ENCODE measurements at regions not wholly inside any gene's neighbourhood (a gene's known extent, or its start where the extent isn't known, plus 50 kb on each side); places are given as distances from the start of the nearest gene placed in this dataset.

GRCh38 chr4:34043131-34043530 is 2201.2 kb downstream of the ARAP2 start:
- Histone ChIP-seq H2BK5ac (ENCODE audit: insufficient read length, low read length) (no peak overlapping the region), H3K9ac (ENCODE audit: extremely low read depth, insufficient read length, low read length) (no peak overlapping the region), H4K20me1 (ENCODE audit: control insufficient read depth, insufficient read depth, insufficient read length) (no peaks in the 10 kb centered on the region), H3K27ac (ENCODE audit: insufficient read length, low read depth, low read length) (no peak overlapping the region), H3K23me2 (ENCODE audit: insufficient read length, low read depth, low read length, poor library complexity, severe bottlenecking) (no peaks in the 10 kb centered on the region), H3K23ac (ENCODE audit: insufficient read length, low read depth, low read length) (no peak overlapping the region), H3K14ac (ENCODE audit: insufficient read depth, low read length) (no peak overlapping the region), H3K27me3 (ENCODE audit: insufficient read depth, low read length) (no peaks in the 10 kb centered on the region), H3K9me3 (ENCODE audit: control insufficient read depth, low read depth, low read length) (no peaks in the 10 kb centered on the region), H3K79me2 (ENCODE audit: insufficient read depth, low read length) (no peaks in the 10 kb centered on the region), H3T11ph (ENCODE audit: low read length) (no peak overlapping the region), H3K79me1 (ENCODE audit: insufficient read depth, low read depth, low read length, poor library complexity, severe bottlenecking) (no peaks in the 10 kb centered on the region), H2AK5ac (ENCODE audit: insufficient read length, low read length) (no peak overlapping the region), H3K4me1 (ENCODE audit: insufficient read depth, low read length) (no peaks in the 10 kb centered on the region; the same call in 1 of the 2 replicates), H2AFZ (ENCODE audit: low read length) (no peak overlapping the region), H2BK20ac (ENCODE audit: low read depth, low read length, poor library complexity, severe bottlenecking) (no peak overlapping the region), H3K4me2 (ENCODE audit: insufficient read depth, insufficient read length, low read length) (no peak overlapping the region), H4K8ac (replicated peaks; ENCODE audit: insufficient read length, low read depth, low read length) (no peak overlapping the region), H2BK12ac (ENCODE audit: insufficient read length, low read depth, low read length) (no peak overlapping the region), H3K4ac (ENCODE audit: low read depth, low read length) (no peak overlapping the region), H4K91ac (ENCODE audit: insufficient read length, low read depth, low read length) (no peak overlapping the region), H2BK15ac (ENCODE audit: low read depth, low read length) (no peak overlapping the region), H4K5ac (ENCODE audit: insufficient read length, low read depth, low read length) (no peak overlapping the region), H2BK120ac (ENCODE audit: low read depth, low read length, poor library complexity, severe bottlenecking) (no peak overlapping the region), H3K18ac (ENCODE audit: insufficient read length, low read depth, low read length) (no peak overlapping the region), H3K56ac (ENCODE audit: insufficient read length, low read depth, low read length) (no peak overlapping the region)
- Mint-ChIP-seq H3K27me3 (ENCODE audit: low read depth) (no peaks in the 10 kb centered on the region), H3K27ac (no peak overlapping the region), H3K4me3 (no peak overlapping the region), H3K4me1 (peaks cover 0 to 8% of the 10 kb centered on the region in 2 experiments; a peak in 2 of 4 replicates), H3K9me3 (no peaks in the 10 kb centered on the region), H3K36me3 (ENCODE audit: insufficient read depth in 1 of 3, low read depth in 3 of 3) (no peaks in the 10 kb centered on the region)
- WGBS (ENCODE audit: extremely low coverage, insufficient read length, low lambda C conversion rate): no CpG with 5 or more reads among the region's 1 CpG
- no peak for TF ChIP-seq CTCF (conservative IDR thresholded peaks at IDR 0.05)
- DNase-seq: no peak

Data from H9 (cell line).